Smooth muscle cell (in vitro differentiated cells): ENCODE measurements at regions not wholly inside any gene's neighbourhood (a gene's known extent, or its start where the extent isn't known, plus 50 kb on each side); places are given as distances from the start of the nearest gene placed in this dataset.

ENCODE experiments used
- DNase-seq: peaks from one replicate; lab custom pipeline; 2025; ENCODE audit not compliant: unreplicated experiment; lab: John Stamatoyannopoulos, UW
- H2AFZ ChIP-seq: fragments of 200-600 bp; sonication (generic); 2 replicates; pipeline ENCODE4 v1.6.0; 2016; ENCODE audit warnings: antibody characterized with exemption, low read depth, mild to moderate bottlenecking
- H3F3A ChIP-seq: fragments of 200-600 bp; sonication (generic); 2 replicates; pipeline ENCODE4 v1.6.0; 2017; ENCODE audit warnings: antibody characterized with exemption, low read depth
- H3K27ac ChIP-seq: fragments of 200-600 bp; sonication (generic); 2 replicates; pipeline ENCODE4 v1.5.1; 2016; ENCODE audit warnings: low read depth, mild to moderate bottlenecking
- H3K27me3 ChIP-seq: fragments of 200-600 bp; sonication (generic); 2 replicates; pipeline ENCODE4 v1.6.1; 2016; ENCODE audit warnings: low read depth, mild to moderate bottlenecking
- H3K36me3 ChIP-seq: fragments of 200-600 bp; sonication (generic); 2 replicates; pipeline ENCODE4 v1.5.1; 2016; ENCODE audit warnings: low read depth
- H3K4me1 ChIP-seq: fragments of 200-600 bp; sonication (generic); 2 replicates; pipeline ENCODE4 v1.5.1; 2016; ENCODE audit warnings: low read depth
- H3K4me2 ChIP-seq: fragments of 200-600 bp; sonication (generic); 2 replicates; pipeline ENCODE4 v1.6.0; 2016; ENCODE audit warnings: mild to moderate bottlenecking
- H3K4me3 ChIP-seq: fragments of 200-600 bp; sonication (generic); 2 replicates; pipeline ENCODE4 v1.5.1; 2016; ENCODE audit warnings: mild to moderate bottlenecking
- H3K79me2 ChIP-seq: fragments of 200-600 bp; sonication (generic); 2 replicates; pipeline ENCODE4 v1.6.0; 2016; ENCODE audit warnings: low read depth, mild to moderate bottlenecking
- H3K9ac ChIP-seq: fragments of 200-600 bp; sonication (generic); 2 replicates; pipeline ENCODE4 v1.6.0; 2016; ENCODE audit warnings: low read depth
- H3K9me3 ChIP-seq: fragments of 200-600 bp; sonication (generic); replicated peaks from 2 replicates; pipeline ENCODE4 v1.5.1; 2016; ENCODE audit warnings: low read depth
- H4K20me1 ChIP-seq: fragments of 200-600 bp; sonication (generic); 2 replicates; pipeline ENCODE4 v1.6.0; 2016; ENCODE audit warnings: low read depth
- WGBS: methylation state at CpG from one replicate; pipeline ENCODE4 v1.1.7; 2016; ENCODE audit warnings: low lambda C conversion rate; 5-methylcytosine and 5-hydroxymethylcytosine counted together
- TF ChIP-seq, protein P1 (sequence below): fragments of 200-600 bp; sonication (generic); IDR thresholded peaks from 2 replicates; pipeline ENCODE4 v1.5.1; 2017; ENCODE audit warnings: borderline replicate concordance, mild to moderate bottlenecking, antibody characterized with exemption; ENCODE audit not compliant: insufficient read depth, poor library complexity, severe bottlenecking

- WGBS, result 95% methylated on average over 12 of the region's 12 CpGs
- no peaks in the 10 kb centered on the region for H3K9me3 ChIP-seq
- H2AFZ ChIP-seq, result no peak overlapping the region
- no peaks in the 10 kb centered on the region for H3F3A ChIP-seq
- H3K9ac ChIP-seq, result no peak overlapping the region
- H3K4me2 ChIP-seq, result no peak overlapping the region
- no peak overlapping the region for H3K27ac ChIP-seq
- H3K4me3 ChIP-seq, result no peak overlapping the region
- H3K4me1 ChIP-seq, result peaks cover 8% of the 10 kb centered on the region
- no peaks in the 10 kb centered on the region for H4K20me1 ChIP-seq
- H3K36me3 ChIP-seq, result no peaks in the 10 kb centered on the region
- no peaks in the 10 kb centered on the region for H3K79me2 ChIP-seq
- no peak for DNase-seq
- TF ChIP-seq, protein P1, sequence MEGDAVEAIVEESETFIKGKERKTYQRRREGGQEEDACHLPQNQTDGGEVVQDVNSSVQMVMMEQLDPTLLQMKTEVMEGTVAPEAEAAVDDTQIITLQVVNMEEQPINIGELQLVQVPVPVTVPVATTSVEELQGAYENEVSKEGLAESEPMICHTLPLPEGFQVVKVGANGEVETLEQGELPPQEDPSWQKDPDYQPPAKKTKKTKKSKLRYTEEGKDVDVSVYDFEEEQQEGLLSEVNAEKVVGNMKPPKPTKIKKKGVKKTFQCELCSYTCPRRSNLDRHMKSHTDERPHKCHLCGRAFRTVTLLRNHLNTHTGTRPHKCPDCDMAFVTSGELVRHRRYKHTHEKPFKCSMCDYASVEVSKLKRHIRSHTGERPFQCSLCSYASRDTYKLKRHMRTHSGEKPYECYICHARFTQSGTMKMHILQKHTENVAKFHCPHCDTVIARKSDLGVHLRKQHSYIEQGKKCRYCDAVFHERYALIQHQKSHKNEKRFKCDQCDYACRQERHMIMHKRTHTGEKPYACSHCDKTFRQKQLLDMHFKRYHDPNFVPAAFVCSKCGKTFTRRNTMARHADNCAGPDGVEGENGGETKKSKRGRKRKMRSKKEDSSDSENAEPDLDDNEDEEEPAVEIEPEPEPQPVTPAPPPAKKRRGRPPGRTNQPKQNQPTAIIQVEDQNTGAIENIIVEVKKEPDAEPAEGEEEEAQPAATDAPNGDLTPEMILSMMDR, result no peak
- no peaks in the 10 kb centered on the region for H3K27me3 ChIP-seq
These were observed 81.2 kb downstream of the PITPNM2 start for GRCh38 chr12:123069436-123070266.

- Histone ChIP-seq H3K9ac (no peak overlapping the region), H3K4me1 (peaks cover 8% of the 10 kb centered on the region), H4K20me1 (peaks cover 10% of the 10 kb centered on the region), H3K4me2 (no peak overlapping the region), H3K79me2 (no peaks in the 10 kb centered on the region), H3K36me3 (no peaks in the 10 kb centered on the region), H3F3A (no peaks in the 10 kb centered on the region), H3K9me3 (no peaks in the 10 kb centered on the region), H3K27ac (no peak overlapping the region), H3K27me3 (no peaks in the 10 kb centered on the region), H3K4me3 (no peak overlapping the region), H2AFZ (no peak overlapping the region)
- WGBS, result 94% methylated on average over 5 of the region's 5 CpGs
- DNase-seq, result no peak
- TF ChIP-seq, protein P1, result no peak
These were observed 83.2 kb downstream of the PITPNM2 start for GRCh38 chr12:123067654-123068053.

GRCh38 chr12:123066384-123066710, 84.5 kb downstream of the PITPNM2 start:
- H3K79me2 ChIP-seq, result no peaks in the 10 kb centered on the region
- WGBS, result 100% methylated on average over 1 of the region's 1 CpG
- H3K27ac ChIP-seq, result no peak overlapping the region
- no peak overlapping the region for H2AFZ ChIP-seq
- no peak overlapping the region for H3K9ac ChIP-seq
- TF ChIP-seq, protein P1, result no peak
- H3K9me3 ChIP-seq, result no peaks in the 10 kb centered on the region
- no peaks in the 10 kb centered on the region for H3K36me3 ChIP-seq
- no peak overlapping the region for H3K4me3 ChIP-seq
- no peak for DNase-seq
- H3K4me2 ChIP-seq, result no peak overlapping the region
- no peaks in the 10 kb centered on the region for H3K27me3 ChIP-seq
- peaks cover 10% of the 10 kb centered on the region for H4K20me1 ChIP-seq
- no peaks in the 10 kb centered on the region for H3F3A ChIP-seq
- H3K4me1 ChIP-seq, result peaks cover under 1% of the 10 kb centered on the region
